D721Med (cell line): ENCODE measurements at regions not wholly inside any gene's neighbourhood (a gene's known extent, or its start where the extent isn't known, plus 50 kb on each side); places are given as distances from the start of the nearest gene placed in this dataset.

Source experiments
- DNase-seq: peaks from one replicate; pipeline ENCODE4 v3.0.0; 2011; ENCODE audit warnings: low spot score; ENCODE audit not compliant: insufficient read length
- FAIRE-seq: peaks from 2 replicates; lab custom pipeline; 2011; peaks lifted over from hg19 to GRCh38; lab: Jason Lieb, UNC
- TF ChIP-seq, protein P1 (sequence below): IDR thresholded peaks from 2 replicates; pipeline ENCODE4 v1.5.1; 2012; ENCODE audit warnings: mild to moderate bottlenecking, control low read depth; ENCODE audit not compliant: insufficient read depth; ENCODE audit errors: missing control alignments

DNA sequence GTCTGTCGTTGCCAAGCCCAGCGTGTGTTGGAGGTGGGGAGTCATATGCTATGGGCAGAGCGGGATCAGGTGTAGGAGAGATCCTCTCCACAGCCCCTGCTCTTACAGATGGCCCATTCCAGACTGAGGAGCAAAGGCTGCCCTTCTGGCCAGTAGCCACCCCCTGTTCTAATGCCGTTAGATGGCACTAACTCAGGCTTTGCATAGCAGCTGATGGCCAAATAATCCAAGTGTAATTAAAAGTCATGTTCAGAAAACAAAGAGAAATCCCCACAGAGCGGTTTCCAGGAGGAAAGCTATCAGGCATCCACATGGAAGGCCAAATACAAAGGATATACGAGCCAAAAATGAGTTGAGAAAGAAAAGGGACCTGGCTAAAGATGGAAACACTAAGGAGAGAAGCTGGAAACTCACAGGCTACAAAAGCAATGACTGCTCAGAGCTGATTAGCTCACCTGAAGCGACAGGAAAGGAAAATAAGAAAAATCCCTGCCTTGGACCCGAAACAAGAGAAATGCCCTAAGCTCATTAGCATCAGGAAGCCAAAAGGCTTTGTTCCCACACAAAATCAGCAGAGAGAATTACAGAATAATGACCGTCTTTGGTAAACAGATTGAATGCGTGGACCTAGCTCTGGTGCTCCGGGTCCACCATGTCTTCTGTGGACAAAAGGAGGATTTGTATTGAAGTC is 1002.4 kb upstream of the KLHL29 start:
- TF ChIP-seq, protein P1, sequence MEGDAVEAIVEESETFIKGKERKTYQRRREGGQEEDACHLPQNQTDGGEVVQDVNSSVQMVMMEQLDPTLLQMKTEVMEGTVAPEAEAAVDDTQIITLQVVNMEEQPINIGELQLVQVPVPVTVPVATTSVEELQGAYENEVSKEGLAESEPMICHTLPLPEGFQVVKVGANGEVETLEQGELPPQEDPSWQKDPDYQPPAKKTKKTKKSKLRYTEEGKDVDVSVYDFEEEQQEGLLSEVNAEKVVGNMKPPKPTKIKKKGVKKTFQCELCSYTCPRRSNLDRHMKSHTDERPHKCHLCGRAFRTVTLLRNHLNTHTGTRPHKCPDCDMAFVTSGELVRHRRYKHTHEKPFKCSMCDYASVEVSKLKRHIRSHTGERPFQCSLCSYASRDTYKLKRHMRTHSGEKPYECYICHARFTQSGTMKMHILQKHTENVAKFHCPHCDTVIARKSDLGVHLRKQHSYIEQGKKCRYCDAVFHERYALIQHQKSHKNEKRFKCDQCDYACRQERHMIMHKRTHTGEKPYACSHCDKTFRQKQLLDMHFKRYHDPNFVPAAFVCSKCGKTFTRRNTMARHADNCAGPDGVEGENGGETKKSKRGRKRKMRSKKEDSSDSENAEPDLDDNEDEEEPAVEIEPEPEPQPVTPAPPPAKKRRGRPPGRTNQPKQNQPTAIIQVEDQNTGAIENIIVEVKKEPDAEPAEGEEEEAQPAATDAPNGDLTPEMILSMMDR = no peak
- FAIRE-seq = no peak
- DNase-seq = no peak

DNA sequence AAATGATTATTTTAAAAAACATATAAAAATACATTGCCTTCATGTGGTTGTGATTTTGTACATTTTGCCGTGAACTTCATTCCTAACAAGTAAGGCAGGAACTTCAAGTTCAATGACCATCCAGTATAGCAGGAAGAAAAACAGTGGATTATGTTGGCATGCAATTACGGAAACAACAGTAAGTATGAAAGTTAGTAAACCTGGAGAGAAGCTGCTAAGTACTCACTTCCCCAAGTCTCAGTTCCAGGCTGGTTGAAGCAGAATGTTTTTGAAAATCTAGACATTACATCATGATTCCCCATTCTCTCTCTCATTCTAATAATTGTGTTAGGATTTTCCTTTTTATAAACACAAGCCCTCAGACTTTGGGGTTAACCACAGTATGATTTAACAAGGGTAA is 987.1 kb upstream of the KLHL29 start:
- no peak for FAIRE-seq
- DNase-seq = no peak
- TF ChIP-seq, protein P1 = no peak

DNA sequence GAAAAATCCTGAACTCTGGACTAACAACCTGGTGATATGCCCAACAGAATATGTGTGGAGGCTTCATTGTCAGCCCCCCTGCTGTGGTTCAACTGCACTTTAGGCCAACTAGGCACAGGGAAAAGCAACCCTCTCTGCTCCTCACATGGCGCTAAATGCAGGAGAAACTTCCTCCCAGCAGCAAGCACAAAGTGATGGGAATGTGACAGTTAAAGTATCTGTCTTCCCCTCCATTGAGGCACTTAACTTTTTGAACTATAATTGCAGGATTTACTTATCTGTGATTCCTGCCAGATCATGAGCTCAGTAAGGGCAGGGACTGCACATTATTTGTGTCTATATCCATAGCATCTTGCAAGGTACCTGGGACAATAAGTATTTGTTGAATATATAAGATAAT is 981.2 kb upstream of the KLHL29 start:
- FAIRE-seq (no peak), DNase-seq (no peak)
- TF ChIP-seq, protein P1 = no peak

DNA sequence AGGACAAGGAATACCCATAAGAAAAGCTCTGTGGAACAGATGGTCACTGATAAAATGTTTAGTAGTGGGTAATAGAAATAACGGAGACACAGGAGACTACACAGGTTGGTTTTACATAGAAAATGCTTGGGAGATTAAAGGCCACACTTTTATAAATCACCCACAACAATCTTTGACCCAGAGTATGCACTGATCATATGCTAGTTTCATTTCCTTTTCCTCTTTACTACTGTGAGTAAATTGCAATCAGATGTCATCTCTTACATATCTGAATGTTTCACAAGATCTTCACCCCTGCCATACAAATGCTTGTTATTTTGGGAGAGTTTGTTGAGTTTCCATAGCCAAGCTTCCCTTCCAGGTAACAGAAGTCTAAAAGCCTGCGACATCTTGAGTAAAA is 978.4 kb upstream of the KLHL29 start:
- TF ChIP-seq, protein P1 = no peak

DNA sequence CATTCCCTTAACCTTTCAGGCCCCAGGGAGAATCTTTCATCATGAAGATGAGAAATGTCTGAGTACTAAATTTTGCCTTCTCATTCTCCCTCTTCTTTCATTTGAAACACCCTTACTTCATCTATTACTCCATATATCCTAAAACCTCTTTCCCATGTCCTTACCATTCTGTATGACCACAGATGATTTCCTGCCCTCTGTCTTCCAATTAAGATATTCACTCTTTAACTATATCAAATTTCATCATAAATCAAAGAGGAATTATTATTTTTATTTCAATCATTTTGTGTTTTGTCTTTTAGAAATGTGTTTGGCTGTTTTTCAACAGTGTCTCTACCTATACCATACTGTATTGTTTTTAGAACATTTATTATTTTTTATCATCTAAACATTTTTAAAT is 964.9 kb upstream of the KLHL29 start:
- FAIRE-seq (no peak), DNase-seq (no peak)
- TF ChIP-seq, protein P1 = no peak

More for the DNA sequence above, 978.4 kb upstream of the KLHL29 start:
- no peak for DNase-seq
- FAIRE-seq = no peak

DNA sequence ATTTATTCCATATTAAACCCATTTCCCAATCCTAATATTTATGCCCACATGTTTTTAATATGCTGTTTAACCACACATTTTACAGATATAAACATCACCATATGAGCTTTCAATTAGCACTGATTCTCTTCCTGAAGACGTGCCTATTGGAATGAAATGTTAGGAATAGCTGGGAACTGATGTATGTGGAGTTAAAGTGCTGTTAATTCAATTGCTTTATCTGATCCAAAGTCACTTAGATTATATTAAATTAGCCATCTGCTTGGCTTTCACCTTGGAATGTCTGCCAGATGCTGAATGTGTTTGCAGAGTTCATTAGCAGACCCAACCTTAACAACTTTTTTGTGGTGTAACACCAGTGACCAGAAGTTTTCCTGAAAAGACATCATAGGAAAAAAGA is 942.9 kb upstream of the KLHL29 start:
- peak; percentile 92 for FAIRE-seq
- DNase-seq = no peak
- TF ChIP-seq, protein P1 = no peak

DNA sequence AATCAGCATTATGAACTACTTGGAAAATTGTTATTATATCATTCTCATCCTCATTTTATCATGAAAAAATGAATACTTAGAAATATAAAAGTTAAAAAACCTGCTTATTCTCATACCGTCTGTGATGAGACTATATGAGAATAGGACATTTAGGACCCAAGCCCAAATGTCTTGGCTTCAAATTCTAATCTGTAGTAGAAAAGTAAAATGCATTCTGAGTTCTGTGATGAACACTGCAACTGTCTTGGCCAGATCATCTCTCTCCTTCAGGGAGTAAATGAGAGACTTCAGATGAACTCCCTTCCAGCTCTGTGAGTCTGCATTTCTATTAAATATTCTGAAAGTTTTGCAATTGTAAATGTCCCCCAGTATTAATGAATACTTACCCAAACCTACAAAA is 940.7 kb upstream of the KLHL29 start:
- no peak for DNase-seq
- TF ChIP-seq, protein P1 = no peak
- no peak for FAIRE-seq
